NB4 (cell line): ENCODE measurements at regions not wholly inside any gene's neighbourhood (a gene's known extent, or its start where the extent isn't known, plus 50 kb on each side); places are given as distances from the start of the nearest gene placed in this dataset.

ENCODE experiments used
- DNase-seq: peaks from one replicate; pipeline ENCODE4 v3.0.0; 2010; ENCODE audit warnings: low read depth
- H3K4me3 ChIP-seq: one replicate; pipeline ENCODE4 v1.5.1; 2011; ENCODE audit warnings: mild to moderate bottlenecking, low read depth, low read length, moderate library complexity
- MYC ChIP-seq: IDR thresholded peaks from 2 replicates; pipeline ENCODE4 v1.6.1; 2011; ENCODE audit warnings: low read depth, low read length
- POLR2A ChIP-seq: IDR thresholded peaks from 2 replicates; pipeline ENCODE4 v1.6.1; 2011; ENCODE audit warnings: mild to moderate bottlenecking; ENCODE audit not compliant: insufficient read length; ENCODE audit errors: extremely low read depth
- TF ChIP-seq, protein P1 (sequence below): IDR thresholded peaks from one replicate; pipeline ENCODE4 v1.5.1; 2012; ENCODE audit warnings: low read depth, low read length
- TF ChIP-seq, protein P2 (sequence below): IDR thresholded peaks from 2 replicates; pipeline ENCODE4 v1.6.1; 2011; ENCODE audit warnings: low read depth, low read length

DNA sequence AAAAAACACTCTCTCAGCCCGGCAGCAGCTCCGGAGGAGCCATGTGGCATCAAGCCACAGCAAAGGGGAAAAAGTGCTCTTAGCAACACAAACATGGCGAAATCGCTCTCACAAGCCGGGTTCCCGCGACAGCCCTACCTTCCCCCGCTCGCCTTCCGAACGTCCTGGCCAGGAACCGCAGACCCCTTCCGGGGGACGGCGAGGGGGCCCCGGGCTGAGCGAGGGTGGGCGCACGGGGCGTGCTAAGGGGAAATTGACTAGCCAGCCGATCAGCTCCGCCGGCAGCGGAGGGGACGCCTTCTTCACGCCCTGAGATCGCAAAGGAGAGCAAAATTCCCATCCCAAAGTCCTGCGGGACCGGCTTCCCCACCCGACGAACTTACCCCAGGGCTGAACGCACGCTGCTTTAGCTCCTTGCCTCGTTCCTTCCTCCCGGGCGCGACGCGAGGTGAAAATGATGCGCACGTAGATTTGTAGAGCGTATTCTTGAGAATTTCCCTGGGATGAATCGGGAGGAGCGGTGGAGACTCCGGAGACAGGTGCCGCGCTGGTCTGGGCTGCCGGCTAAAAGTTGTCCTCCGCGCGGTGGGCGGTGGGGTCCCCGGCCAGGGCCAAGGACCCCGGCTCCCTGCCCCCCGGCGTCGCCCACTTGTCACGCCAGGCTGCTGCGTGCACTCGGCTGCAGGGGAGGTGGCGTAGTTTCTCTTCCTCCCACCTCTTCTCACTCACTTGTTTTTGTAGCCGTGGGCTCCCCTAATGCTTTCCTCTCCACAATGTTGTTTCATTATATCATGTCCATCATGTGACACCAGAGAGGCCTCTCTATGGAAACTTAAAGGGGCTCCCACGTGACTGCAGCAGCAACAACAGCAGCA is 220.1 kb upstream of the MKLN1 start:
- TF ChIP-seq, protein P1, sequence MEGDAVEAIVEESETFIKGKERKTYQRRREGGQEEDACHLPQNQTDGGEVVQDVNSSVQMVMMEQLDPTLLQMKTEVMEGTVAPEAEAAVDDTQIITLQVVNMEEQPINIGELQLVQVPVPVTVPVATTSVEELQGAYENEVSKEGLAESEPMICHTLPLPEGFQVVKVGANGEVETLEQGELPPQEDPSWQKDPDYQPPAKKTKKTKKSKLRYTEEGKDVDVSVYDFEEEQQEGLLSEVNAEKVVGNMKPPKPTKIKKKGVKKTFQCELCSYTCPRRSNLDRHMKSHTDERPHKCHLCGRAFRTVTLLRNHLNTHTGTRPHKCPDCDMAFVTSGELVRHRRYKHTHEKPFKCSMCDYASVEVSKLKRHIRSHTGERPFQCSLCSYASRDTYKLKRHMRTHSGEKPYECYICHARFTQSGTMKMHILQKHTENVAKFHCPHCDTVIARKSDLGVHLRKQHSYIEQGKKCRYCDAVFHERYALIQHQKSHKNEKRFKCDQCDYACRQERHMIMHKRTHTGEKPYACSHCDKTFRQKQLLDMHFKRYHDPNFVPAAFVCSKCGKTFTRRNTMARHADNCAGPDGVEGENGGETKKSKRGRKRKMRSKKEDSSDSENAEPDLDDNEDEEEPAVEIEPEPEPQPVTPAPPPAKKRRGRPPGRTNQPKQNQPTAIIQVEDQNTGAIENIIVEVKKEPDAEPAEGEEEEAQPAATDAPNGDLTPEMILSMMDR = peak; percentile 1
- TF ChIP-seq MYC (peak; percentile 66), POLR2A (no peak)
- TF ChIP-seq, protein P2, sequence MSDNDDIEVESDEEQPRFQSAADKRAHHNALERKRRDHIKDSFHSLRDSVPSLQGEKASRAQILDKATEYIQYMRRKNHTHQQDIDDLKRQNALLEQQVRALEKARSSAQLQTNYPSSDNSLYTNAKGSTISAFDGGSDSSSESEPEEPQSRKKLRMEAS = peak; percentile 88
- peak; percentile 85 for DNase-seq

DNA sequence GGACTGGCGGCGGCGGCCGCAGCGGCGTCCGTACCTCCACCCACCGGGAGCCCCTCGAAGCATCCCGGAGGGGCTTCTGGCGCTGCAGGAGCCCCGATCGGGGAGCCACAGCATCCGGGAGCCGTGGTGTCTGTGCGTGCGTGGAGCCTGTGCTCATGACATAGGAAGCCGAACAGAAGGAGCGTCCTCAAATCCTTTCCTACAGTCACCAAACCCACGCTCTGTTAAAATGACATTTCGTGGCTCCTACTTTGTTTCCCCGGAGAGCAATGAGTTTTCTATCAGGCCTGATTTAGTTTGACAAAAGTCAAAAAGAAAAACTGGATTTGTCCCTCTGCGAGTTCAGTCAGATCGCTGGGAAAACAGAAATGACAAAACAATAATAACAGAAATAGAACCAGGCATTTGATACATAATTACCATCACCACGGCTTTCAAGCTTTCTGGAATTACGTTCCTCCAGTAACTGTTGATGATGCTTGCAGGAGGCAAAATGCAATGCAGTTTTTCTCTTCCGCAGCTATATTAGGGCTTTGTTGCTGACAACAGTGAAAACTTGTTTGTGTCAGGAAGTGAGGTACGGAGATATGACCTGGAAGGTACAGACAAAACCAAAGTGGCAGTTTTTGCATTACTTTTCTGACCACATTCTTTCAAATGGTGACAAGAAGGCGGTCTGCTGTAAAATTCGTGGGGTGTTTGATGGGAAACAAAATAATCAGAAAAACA is 219.3 kb upstream of the MKLN1 start:
- no peak for TF ChIP-seq MYC
- TF ChIP-seq, protein P2 = no peak
- TF ChIP-seq, protein P1 = no peak
- TF ChIP-seq POLR2A = no peak
- peak overlapping the region; percentile 73 for H3K4me3 ChIP-seq
- peak; percentile 12 for DNase-seq

More for the DNA sequence above, 220.1 kb upstream of the MKLN1 start:
- H3K4me3 ChIP-seq = peak overlapping the region; percentile 73

DNA sequence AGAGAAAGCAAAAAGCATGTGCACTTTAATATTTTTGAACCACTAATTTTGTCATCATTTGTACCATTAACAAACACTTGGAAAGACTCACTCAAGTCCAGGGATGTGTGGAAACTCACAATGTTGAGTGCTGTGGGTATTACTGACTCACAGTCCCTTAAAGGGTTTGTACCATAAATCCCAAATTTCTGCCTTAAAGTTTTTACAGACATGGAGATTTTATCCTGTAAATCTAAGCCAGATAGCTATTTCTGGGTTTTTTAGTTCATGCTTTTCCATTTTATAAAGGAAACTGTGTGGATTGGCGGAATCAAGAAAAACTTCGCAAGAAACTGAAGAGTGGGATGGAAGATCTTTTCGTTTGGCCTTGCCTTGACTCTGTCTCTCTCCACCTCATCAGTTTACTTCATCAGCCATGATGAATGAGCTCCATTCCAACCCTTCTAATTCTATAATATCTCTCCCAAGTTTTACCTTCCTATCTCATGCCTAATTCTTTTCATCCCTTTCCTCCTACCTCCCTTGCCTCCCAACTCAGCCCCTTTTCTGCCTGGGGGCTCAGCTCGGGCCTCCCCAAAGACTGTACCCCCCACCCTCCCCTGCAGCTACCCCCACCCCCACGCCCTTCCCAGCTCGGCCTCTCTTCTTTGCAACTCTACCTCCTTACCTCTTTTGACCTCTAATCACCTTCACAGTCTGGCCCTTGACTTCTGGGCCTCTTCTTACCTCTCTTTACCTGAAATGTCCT is 218.5 kb upstream of the MKLN1 start:
- peak overlapping the region; percentile 44 for H3K4me3 ChIP-seq
- peak; percentile 14 for DNase-seq
- TF ChIP-seq, protein P2 = no peak
- TF ChIP-seq POLR2A (no peak), MYC (no peak)
- TF ChIP-seq, protein P1 = no peak

DNA sequence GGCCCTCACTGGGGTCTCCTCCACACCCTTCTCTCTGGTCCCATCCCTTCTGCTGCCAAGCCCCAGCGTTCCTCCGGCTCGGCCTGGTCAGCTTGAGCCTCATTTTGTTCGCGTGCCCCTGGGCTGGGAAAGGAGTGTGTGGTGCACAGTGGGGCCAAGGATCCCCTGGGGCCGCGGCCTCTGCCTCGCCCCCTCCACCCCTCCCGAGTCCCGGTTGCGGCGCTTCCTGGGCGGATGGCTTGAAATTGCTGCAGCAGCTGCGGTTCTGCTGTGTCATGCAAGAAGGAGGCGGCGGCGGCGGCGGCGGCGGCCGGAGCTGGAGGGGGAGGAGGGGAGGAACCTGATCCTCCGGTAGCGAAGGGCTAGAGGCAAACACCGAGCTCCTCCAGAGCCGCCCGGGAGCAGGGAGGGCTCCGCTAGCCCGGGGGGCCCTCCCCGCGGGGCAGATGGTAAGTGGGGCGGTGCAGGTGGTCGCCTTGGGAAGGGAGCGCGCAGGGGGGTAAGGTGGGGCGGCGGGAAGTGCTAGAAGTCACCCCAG is 217.8 kb upstream of the MKLN1 start:
- TF ChIP-seq POLR2A (peak; percentile 23), MYC (no peak)
- TF ChIP-seq, protein P1 = no peak
- peak overlapping the region; percentile 47 for H3K4me3 ChIP-seq

DNA sequence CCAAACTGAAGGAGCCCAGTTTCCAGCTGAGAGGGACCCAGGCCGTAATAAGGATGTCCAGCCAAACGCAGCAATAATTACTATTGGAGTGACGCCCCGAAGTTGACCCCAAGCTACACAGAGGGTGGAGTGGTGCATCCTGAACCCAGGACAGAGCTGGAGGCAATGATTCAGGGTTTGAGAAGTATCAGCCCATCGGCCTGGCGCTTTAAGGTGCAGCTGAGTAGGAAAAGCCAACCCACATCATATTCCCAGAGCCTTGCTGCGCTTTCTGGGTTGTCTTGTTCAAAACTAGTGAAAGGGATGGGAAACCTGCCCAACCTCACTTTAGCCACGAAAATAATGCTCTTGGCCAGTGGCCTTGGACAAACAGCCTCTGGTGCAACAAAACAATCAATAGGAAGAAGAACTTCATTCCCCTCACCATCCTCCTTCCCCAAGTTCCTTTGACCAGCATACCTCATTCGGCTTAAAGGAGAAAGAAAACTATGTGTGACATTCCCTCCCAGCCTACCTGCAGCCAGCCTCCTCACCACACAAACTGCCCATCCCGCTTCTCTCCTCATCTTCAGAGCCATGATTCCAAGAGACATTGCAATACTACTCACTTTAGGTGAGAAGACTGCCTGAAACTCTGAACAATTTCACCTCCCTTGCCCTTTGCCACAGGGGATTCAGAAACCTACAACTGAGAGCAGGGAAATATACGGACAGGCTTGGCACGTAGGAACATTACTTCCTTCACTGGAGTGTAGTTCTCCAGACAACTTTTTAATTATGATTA is 217.2 kb upstream of the MKLN1 start:
- TF ChIP-seq, protein P2 = no peak
- TF ChIP-seq POLR2A (no peak), MYC (no peak)
- TF ChIP-seq, protein P1 = no peak
- peak overlapping the region; percentile 47 for H3K4me3 ChIP-seq
- DNase-seq = peak; percentile 11

More for the DNA sequence above, 217.8 kb upstream of the MKLN1 start:
- DNase-seq = peak; percentile 97
